ENCODE measurements at regions not wholly inside any gene's neighbourhood (a gene's known extent, or its start where the extent isn't known, plus 50 kb on each side); places are given as distances from the start of the nearest gene placed in this dataset.
"Not testable (repeated sequence)": the region's sequence is repeated elsewhere in the genome, so short reads cannot be mapped to it uniquely, and the experiment has no call there.

DNA sequence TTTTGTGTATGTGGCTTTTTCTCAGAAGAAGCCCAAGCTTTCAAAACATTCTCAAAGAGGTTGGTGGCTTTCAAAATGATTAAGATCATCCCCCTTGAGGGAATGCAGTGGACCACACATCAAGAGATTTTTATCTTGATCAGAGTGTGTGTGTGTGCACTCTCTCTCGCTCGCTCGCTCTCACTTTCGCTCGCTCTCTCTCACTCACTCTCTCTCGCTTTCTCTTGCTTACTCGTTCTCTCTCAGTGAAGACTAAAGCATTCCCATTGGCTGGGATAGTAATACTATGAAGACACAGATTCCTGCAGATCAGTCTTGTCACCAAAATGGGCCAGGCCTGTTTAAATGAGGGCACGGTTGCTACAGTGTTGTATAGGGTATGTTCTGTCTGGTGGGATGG lies 365.7 kb downstream of the EDEM1 start:
- no peak for DNase-seq

DNA sequence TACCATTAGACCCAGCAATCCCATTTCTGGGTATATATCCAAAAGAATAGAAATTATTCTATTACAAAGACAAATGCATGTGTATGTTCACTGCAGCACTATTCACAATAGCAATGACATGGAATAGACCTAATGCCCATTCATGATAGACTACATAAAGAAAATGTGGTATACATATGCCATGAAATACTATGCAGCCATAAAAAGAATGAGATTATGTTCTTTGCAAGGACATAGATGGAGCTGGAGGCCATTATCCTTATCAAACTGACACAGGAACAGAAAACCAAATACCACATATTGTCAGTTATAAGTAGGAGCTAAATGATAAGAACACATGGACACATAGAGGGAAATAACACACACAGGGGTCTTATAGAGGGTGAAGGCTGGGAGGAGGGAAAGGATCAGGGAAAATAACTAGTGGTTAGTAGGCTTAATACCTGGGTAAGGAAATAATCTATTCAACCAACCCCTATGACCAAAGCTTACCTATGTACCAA lies 366.8 kb downstream of the EDEM1 start:
- no peak for DNase-seq

DNA sequence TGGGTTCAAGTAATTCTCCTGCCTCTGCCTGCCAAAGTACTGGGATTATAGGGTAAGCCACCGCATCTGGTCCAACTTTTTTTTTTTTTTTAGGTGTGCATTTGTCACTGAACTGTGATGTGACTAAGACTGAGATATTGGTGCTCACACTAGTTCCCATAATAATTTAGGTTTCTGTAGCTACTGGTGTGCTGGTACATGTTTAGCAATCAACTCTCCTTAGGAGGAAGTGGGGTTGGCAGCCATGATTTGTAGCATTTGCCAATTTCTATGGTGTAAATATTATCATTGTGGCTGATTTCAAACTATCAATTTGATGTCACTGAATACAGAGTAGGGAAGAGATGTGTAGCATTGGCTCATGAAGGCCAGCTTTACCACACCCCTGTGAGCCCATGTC lies 372.7 kb downstream of the EDEM1 start:
- peak in 2 of 4 experiments; percentile 5 to 16 for DNase-seq

DNA sequence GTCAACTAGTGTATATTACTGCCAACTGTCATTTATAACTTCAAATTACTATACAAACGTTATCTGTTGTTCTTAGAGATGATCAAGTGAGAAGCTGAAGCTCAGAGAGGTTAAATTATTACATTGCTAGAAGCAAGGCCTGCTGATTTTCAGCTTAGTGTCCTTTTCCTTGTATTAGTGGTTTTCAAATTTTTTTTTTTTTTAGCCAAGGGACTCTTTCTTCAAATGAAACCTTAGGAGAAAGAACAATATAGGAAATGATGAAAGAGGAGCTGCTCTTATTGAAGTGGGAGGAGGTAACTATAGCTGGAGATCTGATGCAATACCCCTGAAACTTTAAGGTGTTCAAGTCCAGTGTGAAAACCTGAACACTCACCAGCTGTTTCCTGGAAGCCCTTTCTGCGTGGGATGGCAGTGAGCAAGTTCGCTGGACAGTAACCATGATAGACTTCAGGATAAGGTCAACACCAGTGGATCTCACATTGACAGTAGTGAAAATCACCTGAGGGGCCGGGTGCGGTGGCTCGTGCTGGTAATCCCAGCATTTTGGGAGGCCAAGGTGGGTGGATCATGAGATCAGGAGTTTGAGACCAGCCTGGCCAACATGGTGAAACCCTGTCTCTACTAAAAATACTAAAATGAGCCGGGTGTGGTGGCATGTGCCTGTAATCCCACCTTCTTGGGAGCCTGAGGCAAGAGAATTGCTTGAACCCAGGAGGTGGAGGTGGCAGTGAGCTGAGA lies 376.2 kb downstream of the EDEM1 start:
- no peak for DNase-seq

DNA sequence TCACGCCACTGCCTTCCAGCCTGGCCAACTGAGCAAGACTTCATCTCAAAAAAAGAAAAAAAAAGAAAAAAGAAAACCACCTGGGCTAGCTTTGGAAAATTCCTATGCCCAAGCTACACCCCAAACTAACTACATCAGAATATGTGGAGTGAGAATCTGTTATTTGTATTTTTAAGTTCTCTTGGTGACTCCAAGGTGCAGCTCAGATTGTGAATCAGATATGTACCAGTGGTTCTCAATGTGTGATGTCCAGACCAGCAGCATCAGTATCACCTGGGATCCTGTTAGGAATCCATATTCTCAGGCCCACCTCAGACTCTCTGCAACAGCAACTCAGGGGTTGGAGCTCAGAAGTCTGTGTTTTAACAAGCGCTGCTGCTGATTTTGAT lies 376.8 kb downstream of the EDEM1 start:
- DNase-seq = no peak

DNA sequence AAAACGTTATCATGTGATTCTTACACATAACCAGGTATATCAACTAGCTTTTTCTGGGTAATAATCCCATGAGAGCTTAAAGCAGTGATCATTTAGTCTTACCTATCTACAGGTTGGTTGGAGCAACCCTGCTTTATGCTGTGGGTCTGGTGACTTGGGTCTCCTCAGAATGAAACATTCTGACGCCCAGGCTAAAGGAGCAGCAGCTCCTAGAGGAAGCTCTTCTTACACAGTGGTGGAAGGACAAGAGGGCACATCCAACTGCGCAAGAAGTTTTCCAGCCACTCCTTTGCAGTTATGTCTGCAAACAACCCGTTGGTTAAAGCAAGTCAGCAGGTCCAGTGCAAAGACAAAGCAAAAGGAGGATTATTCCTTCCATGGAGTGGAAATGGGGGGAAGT lies 377.5 kb downstream of the EDEM1 start:
- peak in 3 of 4 experiments; percentile 10 to 50 (median 17) for DNase-seq

DNA sequence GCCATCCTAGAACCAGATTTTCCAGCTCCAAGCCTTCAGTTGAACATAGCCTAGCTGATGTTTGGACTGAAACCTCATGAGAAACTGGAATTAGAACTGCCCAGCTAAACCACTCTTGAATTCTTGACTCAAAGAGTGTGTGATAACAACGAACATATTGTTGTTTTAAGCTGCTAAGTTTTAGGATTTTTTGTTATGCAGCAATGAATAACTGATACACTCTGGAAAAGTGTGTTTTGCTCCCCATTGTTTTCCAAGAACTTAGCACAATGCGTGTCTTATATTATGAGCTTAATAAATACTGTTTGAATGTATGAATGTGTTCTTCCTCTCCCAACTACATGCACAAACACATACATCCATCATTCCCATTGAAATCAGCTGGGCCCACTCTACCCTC lies 379.6 kb downstream of the EDEM1 start:
- no peak for DNase-seq

DNA sequence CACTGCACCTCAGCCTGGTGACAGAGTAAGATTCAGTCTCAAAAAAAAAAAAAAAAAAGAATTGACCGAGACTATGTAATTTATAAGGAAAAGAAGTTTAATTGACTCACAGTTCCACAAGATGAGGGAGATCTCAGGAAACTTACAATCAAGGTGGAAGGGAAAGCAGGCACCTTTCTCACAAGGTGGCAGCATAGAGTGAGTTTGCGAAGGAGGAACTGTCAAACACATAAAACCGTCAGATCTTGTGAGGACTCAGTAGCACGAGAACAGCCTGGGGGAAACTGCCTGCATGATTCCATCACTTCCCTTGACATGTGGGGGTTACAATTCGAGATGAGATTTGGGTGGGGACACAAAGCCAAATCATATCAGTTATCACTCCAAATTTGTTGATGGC lies 380.9 kb downstream of the EDEM1 start:
- no peak for DNase-seq

DNA sequence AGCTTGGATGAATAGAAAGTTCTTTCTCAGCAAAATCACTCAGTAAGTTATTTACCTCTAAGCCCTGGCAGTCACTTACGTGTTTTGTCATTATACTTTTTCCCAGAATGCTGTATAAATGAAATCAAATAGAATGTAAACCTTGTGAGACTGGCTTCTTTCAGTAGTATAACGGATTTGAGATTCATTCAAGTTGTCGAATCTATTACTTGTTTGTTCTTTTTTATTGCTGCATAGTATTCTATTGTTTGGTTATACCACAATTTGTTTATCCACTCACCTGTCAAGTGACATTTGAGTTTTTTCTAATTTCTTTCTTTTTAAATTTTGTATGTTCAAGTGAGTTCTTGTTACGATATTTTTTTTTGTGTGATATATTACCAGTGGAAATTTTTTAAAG lies 381.6 kb downstream of the EDEM1 start:
- no peak for DNase-seq

DNA sequence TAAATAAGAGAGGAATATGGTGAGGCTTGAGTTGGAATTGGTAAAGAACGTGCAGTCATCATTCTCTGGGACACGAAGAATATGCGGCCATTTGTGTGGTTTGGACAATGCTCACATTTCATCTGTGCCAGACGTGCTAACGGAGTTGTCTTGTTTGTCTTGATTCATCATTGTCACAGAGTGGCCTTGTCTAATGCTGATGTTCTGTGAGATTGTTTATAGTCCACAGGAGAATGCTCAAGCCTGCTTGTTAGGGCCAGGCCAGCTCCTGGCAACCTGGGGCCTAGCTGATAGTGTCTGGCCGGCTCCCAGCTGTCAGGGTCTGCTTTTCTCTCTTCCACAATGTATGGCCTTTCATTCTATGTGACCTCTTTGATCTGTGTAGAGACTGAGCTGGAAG lies 384.7 kb downstream of the EDEM1 start:
- no peak for DNase-seq

DNA sequence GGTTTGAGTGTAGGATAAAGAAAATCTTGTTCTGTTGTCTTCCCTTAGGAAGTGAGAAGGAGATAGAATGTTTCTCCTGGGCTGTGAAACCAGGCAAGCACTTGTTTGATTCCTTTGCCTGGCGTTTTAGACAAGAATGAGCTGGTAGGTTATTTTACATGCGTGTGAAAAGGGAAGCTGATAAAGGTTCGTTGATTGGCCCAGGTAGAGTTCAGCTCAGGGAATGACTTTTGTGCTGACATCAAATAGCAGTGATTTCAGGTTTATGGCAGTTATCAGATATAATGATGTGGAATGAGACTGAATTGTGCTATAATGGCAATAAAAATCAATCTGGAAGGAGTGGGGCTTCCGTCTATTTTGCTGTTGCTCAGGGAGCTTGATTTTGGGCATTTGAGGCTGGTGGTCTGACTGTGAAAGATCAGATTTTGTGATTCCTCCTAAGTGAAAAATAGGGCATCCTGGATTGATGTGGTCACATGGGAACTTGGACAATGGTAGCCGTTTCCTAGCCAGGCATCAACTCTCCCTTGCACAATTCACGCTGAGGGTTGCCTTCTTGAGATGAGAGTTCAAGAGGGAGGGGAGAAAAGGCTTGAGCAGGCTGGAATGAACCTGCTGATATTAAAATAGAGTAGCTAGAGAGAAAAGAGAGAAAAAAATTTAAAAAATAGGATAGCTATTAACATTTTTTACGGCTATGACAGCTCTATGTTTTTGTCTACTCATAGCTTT lies 388.9 kb downstream of the EDEM1 start:
- no peak for DNase-seq

DNA sequence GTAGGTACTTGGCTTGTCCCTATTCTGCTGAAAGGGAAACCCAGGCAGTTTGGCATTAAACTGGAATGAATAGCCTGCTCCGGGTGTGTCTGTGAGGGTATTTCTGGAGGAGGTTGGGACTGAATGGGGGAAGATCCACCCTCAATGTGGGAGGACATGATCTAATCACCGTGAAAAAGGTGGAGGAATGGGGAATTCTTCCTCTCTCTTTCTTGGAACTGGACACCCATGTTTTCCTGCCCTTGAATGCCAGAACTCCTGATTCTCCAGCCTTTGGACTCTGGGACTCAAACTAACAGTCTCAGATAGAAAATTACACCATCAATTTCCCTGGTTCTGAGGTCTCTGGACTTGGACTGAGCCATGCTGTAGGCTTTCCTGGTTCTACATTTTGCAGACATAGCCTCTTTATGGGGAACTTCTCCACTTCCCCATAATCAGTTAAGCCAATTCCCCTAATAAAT lies 391.7 kb downstream of the EDEM1 start:
- peak; percentile 21 to 49 (median 42) for DNase-seq

DNA sequence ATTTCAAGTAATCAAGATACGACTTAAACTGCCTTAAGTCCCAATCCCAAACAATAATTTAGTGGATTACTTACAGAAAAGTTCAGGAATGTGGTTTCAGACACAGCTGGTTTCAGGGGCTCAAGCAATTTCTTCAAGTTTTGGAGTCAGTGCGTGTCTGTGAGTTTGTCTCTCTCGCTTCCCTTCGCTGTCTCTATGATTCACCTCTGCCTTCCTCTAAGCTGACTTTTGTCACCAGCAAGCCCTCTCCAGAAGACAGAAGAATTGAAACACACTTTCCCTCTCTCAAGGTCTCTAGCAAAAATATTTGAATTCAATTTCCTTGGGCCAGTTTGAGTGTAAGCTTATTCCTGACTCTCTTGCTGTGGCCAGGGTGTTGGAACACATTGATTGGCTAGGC lies 392.4 kb downstream of the EDEM1 start:
- peak in 3 of 4 experiments; percentile 15 to 27 (median 24) for DNase-seq

DNA sequence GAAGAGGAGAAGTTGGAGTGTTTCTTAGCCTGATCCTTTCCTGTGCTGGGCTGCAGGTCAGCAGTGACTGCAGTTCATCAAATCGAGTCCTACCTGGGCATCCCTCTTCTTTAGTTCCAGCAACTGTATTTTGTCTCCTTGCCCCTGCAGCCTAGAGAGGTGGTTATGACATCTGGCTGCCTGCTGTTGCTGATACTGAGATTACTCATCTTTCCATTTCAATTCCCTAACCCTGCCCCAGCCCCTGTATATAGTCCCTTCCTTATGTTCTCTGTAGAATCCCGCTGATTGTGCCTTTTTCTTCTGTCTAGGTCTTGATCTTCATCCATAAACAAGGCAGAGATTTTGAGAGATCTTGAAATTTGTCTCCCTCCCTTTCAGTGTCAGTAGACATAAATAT lies 393.3 kb downstream of the EDEM1 start:
- no peak for DNase-seq

DNA sequence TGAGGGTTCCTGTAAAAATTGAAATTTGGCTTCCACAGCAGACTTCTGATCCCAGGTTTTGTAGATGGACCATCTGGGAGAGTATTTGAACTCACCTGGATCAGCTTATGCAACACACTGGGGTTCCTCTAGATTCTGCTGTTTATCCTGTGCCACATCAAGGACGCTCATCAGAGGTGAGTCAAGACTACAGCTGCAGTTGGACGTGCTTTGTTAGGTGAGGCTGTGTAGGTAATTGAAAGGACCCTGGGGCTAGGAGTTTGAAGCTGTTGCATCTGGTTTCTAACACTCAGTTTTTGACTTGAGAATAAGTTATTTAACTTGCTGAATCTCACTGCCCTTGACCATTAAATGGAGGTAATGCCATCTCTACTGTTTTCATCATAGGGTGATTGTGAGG lies 394.2 kb downstream of the EDEM1 start:
- no peak for DNase-seq

DNA sequence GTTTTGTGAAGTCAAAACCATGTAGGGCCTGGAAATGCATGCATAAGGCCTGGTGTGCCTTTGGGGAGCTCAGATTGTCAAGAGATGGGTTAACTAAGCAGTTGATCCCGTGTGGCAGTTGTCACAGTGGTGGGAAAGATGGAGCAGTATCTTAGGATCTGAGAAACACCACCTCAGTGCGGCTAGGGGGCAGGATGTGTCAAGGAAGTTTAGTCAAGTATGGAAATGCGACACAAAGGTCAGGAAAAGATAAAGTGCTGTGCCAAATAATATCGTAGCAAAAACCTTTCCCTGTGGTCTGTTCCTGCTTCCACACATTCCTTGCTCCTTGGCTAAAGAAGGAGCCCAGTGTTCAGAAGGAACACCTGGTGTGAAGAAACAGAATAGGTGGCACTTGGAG lies 396.4 kb downstream of the EDEM1 start:
- no peak for DNase-seq

DNA sequence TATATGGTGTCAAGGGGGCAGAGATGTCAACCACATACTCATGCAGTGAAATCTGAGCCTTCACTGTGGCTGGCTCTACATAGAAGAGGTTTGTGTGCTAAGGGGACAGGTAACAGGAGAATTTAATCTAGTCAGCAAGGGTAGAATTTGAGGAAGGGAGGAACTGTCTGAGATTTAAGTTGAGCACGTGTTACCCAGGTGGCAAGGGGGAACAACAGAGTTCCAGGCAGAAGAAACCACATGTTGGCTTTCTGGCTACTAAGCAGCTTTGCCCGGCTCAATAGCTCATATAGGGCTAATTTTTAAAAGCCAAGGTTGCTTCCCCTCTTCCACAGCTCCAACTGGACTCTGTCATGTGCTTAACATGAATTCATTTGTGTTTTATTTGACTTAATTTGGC lies 397.6 kb downstream of the EDEM1 start:
- no peak for DNase-seq

DNA sequence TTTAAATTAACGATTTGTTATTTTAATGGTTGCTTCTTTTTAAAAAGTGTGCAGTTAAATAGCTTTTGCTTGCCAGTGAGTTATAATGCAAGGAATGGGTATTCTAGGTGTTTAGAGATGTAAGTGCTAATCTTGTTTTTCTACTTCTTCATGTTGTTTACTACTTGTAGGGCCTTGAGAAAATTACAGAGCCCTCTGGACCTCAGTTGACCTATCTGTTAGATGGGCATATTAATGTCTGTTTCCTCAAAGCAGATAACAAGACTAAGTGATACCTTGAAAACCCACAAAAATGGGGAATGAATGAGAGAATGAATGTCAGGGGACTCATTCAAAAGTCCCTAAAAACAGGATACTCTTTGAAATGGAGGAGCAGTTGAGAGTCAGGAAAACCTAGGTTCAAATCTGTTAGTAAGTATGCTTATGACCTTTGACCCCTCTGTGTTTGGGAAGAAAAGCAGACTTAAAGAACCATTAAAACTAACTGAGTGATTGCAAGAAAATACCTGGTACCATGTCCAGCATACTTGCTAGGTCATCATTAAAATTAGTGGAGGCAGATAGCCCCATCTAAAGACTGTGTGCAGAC lies 419.5 kb downstream of the EDEM1 start:
- no peak for DNase-seq

DNA sequence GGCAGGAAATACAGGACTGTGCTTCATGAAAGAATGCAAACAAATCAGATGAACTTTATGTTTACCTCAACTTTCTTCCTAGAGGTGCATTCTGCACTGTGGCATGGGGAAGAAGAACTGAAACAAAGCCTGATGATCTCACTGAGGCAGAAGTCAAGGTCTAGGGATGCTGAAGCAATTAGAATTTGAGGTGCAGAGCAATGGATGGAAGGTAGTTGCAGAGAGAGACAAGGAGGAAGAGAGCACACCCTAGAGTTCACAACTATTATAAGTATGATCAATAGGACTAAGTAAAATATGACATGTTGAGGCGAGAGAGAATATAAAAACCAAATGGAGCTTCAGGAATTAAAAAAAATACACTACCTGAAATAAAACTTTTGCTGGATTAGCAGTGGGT lies 420.1 kb downstream of the EDEM1 start:
- DNase-seq = no peak

DNA sequence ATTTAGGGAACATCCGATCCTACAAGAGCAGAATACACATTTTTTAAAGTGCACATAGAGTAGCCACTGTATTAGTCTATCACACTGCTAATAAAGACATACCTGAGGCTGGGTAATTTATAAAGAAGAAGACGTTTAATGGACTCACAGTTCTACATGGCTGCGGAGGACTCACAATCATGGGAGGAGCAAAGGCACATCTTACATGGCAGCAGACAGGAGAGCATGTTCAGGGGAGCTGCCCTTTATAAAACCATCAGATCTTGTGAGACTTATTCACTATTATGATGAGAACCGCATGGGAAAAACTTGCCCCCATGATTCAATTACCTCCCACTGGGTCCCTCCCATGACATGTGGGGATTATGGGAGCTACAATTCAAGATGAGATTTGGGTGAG lies 421.5 kb downstream of the EDEM1 start:
- DNase-seq = not testable (repeated sequence)

DNA sequence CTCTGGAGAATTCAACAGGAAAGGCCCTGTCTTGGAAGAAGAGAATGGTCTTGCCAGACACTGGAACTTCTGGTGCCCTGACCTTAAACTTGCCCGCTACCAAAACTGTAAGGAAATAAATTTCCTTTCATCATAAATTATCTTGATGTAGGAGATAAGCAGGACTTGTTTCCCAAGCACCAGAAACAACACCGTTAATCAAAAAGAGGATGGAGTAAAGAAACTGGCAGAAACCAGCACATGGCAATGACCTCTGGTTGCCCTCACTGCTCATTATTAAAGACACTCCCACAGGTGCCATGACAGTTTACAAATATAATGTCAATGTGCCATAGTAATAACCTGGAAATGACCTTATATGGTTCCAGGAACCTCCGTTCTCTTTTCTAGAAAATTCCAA lies 426.1 kb downstream of the EDEM1 start:
- DNase-seq = no peak

DNA sequence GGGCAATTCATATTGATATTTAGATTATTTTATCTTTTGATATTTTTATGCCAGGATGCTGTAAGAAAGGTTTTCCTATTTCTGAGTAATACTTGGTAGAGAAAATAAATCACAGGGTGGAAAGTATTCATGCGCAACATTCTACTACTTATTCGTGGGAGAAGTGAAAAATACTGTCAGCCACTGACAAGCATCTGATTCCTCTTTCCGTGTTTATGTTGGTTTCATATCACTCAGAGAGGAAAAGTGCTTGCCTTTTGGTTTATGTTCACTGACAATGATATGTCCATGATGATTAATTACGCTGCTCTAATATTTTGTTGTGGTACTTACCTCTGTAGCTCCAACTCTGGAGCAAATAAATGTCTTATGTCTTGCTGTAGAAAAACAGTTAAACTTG lies 429.4 kb downstream of the EDEM1 start:
- peak; percentile 4 to 28 (median 12) for DNase-seq

DNA sequence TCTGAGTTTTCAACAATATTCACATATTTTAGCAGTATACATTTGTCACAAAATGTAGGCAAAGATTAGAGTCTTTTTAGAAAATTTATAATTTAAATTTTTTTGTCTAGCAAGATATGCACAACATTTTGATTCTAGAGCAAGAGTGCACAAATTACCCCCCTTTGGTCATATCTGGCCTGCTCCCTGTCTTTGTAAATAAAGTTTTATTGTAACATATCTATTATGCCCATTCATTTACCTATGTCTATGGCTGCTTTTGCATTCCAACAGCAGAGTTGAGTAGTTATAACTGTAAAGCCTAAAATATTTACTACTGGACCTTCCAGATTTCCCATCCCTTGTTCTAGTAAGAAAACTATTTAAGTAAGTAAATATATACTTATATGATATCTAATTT lies 430.7 kb downstream of the EDEM1 start:
- DNase-seq = no peak

DNA sequence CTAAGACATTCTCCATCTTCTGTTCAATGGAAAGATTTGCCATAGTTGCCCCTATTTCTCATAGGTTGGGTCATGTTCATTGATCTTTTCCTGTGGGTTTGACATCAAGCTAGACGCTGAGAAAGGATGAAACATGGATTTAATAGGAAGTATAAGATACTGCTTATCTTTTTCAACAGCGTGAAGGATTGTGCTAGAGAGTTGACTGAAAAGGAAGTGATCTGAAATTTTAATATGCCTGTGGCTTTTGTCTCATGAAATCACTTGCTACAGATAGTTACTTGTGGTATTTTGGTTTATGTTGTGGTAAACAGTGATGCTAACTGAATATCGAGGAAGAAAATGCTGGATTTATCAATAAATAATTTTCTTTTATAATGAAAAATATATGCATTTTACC lies 442.9 kb downstream of the EDEM1 start:
- no peak for DNase-seq
